Cardiac muscle cell (in vitro differentiated cells and primary cell): ENCODE measurements at regions not wholly inside any gene's neighbourhood (a gene's known extent, or its start where the extent isn't known, plus 50 kb on each side); places are given as distances from the start of the nearest gene placed in this dataset.
A peak's percentile ranks its signal among the peaks of the same experiment; 100 is the strongest.

Source experiments
- DNase-seq, 2 donors: peaks; one replicate each; pipeline versions ENCODE4 v3.0.0 to v3.0.0-alpha.2; 2010 to 2017; ENCODE audit warnings: low read depth in 1 of 2, low spot score in 1 of 2
- H3K27ac ChIP-seq: fragments of 200-600 bp; sonication (generic); 2 replicates; pipeline ENCODE4 v1.5.1; 2016
- H3K27me3 ChIP-seq: fragments of 200-600 bp; sonication (generic); 2 replicates; pipeline ENCODE4 v1.6.0; 2016; ENCODE audit warnings: control low read depth
- H3K36me3 ChIP-seq: fragments of 200-600 bp; sonication (generic); 2 replicates; pipeline ENCODE4 v1.5.1; 2016; ENCODE audit warnings: control low read depth
- H3K4me1 ChIP-seq: fragments of 200-600 bp; sonication (generic); 2 replicates; pipeline ENCODE4 v1.8.1; 2017; ENCODE audit warnings: low read depth, mild to moderate bottlenecking, mixed run types
- H3K4me3 ChIP-seq: fragments of 200-600 bp; sonication (generic); 2 replicates; pipeline ENCODE4 v1.5.1; 2016; ENCODE audit warnings: mild to moderate bottlenecking
- H3K9me3 ChIP-seq: fragments of 200-600 bp; sonication (generic); 2 replicates; pipeline ENCODE4 v1.5.1; 2017; ENCODE audit warnings: low read depth, mild to moderate bottlenecking, control low read depth
- TF ChIP-seq, protein P1 (sequence below): IDR thresholded peaks from 2 replicates; pipeline ENCODE4 v1.5.1; 2012; ENCODE audit warnings: low read depth, mild to moderate bottlenecking, low read length

DNA sequence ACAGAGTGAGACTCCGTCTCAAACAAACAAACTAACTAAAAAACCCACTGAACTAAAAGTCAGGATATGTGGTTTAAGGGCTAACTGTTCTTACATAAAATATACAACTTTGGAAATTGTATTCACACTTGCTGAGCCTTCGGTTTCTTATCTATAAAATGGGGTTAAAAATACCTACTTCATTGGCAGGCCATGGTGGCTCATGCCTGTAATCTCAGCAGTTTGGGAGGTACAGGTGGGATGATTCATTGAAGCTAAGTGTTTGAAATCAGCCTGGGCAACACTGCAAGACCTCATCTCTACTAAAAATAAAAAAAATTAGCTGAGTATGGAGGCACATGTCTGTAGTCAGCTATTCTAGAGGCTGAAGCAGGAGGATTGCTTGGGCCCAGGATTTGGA, 115.4 kb upstream of the KLF6 start:
- H3K4me3 ChIP-seq = no peak overlapping the region
- H3K36me3 ChIP-seq = no peaks in the 10 kb centered on the region
- H3K9me3 ChIP-seq = no peaks in the 10 kb centered on the region
- TF ChIP-seq, protein P1, sequence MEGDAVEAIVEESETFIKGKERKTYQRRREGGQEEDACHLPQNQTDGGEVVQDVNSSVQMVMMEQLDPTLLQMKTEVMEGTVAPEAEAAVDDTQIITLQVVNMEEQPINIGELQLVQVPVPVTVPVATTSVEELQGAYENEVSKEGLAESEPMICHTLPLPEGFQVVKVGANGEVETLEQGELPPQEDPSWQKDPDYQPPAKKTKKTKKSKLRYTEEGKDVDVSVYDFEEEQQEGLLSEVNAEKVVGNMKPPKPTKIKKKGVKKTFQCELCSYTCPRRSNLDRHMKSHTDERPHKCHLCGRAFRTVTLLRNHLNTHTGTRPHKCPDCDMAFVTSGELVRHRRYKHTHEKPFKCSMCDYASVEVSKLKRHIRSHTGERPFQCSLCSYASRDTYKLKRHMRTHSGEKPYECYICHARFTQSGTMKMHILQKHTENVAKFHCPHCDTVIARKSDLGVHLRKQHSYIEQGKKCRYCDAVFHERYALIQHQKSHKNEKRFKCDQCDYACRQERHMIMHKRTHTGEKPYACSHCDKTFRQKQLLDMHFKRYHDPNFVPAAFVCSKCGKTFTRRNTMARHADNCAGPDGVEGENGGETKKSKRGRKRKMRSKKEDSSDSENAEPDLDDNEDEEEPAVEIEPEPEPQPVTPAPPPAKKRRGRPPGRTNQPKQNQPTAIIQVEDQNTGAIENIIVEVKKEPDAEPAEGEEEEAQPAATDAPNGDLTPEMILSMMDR = no peak
- no peak overlapping the region for H3K27ac ChIP-seq
- H3K27me3 ChIP-seq = no peaks in the 10 kb centered on the region
- H3K4me1 ChIP-seq = peaks cover 8% of the 10 kb centered on the region
- DNase-seq = no peak

DNA sequence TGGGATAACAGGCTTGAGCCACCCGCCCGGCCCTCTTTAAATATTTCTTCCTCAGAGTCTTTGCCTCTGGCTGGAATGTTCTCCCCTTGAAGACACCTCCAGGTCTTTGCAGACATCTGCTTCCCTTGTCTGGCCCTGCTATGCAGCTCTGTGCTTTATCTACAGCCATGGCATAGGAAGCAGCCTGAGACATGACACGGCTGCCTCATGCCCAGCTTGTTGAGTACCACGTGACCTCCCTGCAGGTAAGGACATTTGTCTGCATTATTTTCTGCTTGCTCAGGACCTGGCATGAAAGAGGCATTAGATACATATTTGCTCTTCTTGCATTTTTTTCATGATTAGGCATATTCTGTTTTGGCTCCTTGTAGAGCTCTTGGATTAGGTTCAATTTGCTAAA, 113.8 kb upstream of the KLF6 start:
- Histone ChIP-seq H3K27ac (no peak overlapping the region), H3K27me3 (no peaks in the 10 kb centered on the region)

DNA sequence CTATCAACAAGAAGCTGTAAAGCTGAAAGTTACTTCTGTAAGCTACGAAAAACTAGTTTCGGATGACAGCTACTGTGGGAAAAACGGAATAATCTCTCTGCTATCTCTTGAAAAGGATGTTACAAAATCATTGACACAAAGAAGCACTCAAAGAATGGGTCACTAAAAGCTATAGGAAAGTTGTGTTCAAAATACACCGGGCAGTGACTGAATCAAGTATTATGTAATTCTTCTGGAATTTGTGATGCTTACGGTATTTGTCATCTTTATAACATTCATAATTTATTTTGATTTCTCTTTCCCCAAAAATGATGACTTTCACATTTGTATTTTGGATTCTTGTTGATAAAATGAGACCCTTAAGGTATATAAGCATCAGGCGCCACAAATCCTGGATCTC, 112.1 kb upstream of the KLF6 start:
- Histone ChIP-seq H3K9me3 (no peaks in the 10 kb centered on the region), H3K27me3 (no peaks in the 10 kb centered on the region), H3K36me3 (no peaks in the 10 kb centered on the region), H3K27ac (no peak overlapping the region), H3K4me3 (no peak overlapping the region), H3K4me1 (no peaks in the 10 kb centered on the region)
- DNase-seq = peak in 1 of 2 donors; percentile 70
- TF ChIP-seq, protein P1 = no peak

More for the DNA sequence above, 113.8 kb upstream of the KLF6 start:
- Histone ChIP-seq H3K4me1 (peaks cover 8% of the 10 kb centered on the region), H3K36me3 (no peaks in the 10 kb centered on the region), H3K4me3 (no peak overlapping the region), H3K9me3 (no peaks in the 10 kb centered on the region)
- DNase-seq = no peak
- TF ChIP-seq, protein P1 = no peak

DNA sequence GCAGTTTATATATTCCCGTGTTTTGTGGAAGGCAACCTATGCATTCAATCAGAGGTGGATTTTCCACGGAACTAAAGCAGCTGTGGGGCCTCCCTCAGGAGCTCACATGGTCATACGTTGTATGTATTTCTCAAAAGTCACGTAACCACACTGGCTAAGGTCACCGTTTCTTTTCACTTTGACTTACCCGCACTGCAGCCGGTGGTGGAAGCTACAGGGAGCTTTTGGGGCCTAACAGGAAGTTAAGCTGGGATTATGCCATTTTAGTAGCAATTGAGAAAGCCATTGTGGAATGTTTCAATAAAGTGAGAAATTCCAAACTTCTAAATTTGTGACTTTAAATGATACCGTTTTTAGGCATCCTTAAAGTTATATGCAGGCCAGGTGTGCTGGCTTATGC, 111.2 kb upstream of the KLF6 start:
- Histone ChIP-seq H3K36me3 (no peaks in the 10 kb centered on the region), H3K4me1 (no peaks in the 10 kb centered on the region), H3K9me3 (no peaks in the 10 kb centered on the region), H3K4me3 (no peak overlapping the region), H3K27ac (no peak overlapping the region), H3K27me3 (no peaks in the 10 kb centered on the region)
- DNase-seq = no peak
- TF ChIP-seq, protein P1 = no peak

DNA sequence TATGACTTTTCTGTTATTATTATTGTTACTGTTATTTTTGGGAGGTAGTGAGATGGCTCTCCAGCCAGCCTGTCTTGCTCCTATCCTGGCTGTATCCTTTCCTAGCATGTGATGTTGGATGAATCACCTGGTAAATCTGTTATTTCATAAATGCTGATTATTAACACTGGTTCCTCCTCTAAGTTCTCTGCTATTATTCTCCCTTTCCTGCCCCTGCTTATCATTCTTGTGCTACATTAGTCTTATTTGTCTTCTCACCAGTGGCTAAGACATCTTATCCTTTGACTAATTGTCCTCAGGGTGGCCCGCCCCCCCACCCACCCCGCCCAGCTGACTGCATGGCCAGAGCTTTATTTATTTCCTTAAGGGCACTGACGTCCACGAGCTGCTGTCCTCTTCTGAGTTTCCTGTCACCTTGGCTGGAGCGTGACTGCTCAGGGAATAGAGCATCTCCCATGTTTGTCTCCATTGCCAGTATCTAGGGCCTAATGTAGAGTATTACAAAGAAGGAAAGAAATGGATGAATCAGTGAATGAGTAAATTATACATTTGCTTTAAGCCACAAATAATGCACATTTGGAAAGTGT, 110.1 kb upstream of the KLF6 start:
- no peak overlapping the region for H3K27ac ChIP-seq

More for the DNA sequence above, 110.1 kb upstream of the KLF6 start:
- H3K4me1 ChIP-seq = no peaks in the 10 kb centered on the region
- no peaks in the 10 kb centered on the region for H3K36me3 ChIP-seq
- H3K9me3 ChIP-seq = no peaks in the 10 kb centered on the region
- TF ChIP-seq, protein P1 = no peak
- DNase-seq = peak in 1 of 2 donors; percentile 26
- H3K27me3 ChIP-seq = no peaks in the 10 kb centered on the region
- no peak overlapping the region for H3K4me3 ChIP-seq
